ENCODE measurements at regions not wholly inside any gene's neighbourhood (a gene's known extent, or its start where the extent isn't known, plus 50 kb on each side); places are given as distances from the start of the nearest gene placed in this dataset.

DNA sequence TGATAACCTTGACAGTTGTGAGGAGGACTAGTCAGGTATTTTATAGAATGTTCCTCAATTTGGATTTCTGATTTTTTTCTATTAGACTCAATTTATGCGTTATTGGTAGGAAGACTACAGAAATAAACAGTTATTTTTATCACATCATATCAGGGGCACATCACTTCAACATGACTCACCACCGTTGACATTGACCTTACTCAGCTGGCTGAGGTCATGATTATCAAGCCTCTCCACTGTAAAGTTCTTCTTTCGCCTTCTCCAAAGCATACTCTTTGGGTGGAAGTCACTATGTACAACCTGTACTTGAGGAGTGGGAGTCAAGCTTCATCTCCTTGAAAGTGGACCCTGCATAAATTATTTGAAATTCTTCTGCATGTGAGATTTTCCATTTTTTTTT lies 194.3 kb upstream of the IGFBP3 start:
- TF ChIP-seq CTCF (IDR thresholded peaks at IDR 0.05; ENCODE audit: control insufficient read depth, extremely low read depth, insufficient read depth), result no peak
- DNase-seq (ENCODE audit: low read depth), result no peak
- H3K4me3 ChIP-seq (ENCODE audit: low read depth, low read length), result no peak overlapping the region

DNA sequence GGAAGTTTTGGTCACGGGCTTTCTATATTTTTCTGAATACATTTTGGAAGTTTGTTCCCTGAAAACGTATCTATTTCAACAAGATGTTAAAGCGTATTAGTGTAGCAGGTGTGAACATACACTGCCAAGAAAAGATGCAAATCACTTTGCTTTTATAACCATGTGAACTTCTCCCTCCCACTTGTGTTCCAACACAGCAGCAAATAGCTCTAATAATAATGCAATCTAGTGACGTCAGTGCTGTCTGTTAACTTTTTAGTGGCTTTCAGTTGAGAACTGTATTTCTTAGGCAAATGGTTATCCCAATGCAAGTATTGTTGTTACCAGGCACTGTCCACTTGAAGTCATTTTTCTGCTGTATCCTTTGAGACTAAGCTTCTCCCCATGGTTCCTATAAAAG lies 188.4 kb upstream of the IGFBP3 start:
- no peak for DNase-seq (ENCODE audit: low read depth)
- TF ChIP-seq CTCF (IDR thresholded peaks at IDR 0.05; ENCODE audit: control insufficient read depth, extremely low read depth, insufficient read depth), result no peak
- H3K4me3 ChIP-seq (ENCODE audit: low read depth, low read length), result no peak overlapping the region

DNA sequence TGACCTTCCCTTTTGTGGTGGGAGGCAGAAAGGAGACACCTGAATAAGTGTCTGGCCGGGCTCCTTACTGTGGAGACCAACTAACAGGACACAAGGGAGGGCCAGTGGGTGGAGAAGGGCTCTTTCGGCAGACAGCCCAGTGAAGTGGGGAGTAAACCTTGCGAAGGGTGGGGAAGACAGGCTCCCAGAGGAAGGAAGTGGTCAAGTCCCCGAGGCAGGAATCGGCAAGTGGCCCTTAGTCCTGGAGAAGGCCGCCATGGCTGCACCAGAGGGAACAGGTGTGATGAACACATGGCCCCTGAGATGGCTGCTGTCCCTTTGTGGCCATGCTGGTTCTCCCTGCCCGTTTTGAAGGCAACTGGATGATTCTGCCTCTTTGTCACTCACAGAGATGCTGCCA lies 187.2 kb upstream of the IGFBP3 start:
- no peak for TF ChIP-seq CTCF (IDR thresholded peaks at IDR 0.05; ENCODE audit: control insufficient read depth, extremely low read depth, insufficient read depth)
- DNase-seq (ENCODE audit: low read depth), result no peak

GRCh38 chr7:46107610-46108217 lies 186.6 kb upstream of the IGFBP3 start:
- no peak overlapping the region for H3K4me3 ChIP-seq (ENCODE audit: low read depth, low read length)
- no peak for DNase-seq (ENCODE audit: low read depth)
- no peak for TF ChIP-seq CTCF (IDR thresholded peaks at IDR 0.05; ENCODE audit: control insufficient read depth, extremely low read depth, insufficient read depth)

More for the DNA sequence above, 187.2 kb upstream of the IGFBP3 start:
- H3K4me3 ChIP-seq (ENCODE audit: low read depth, low read length), result no peak overlapping the region

- TF ChIP-seq CTCF (IDR thresholded peaks at IDR 0.05; ENCODE audit: control insufficient read depth, extremely low read depth, insufficient read depth), result no peak
- H3K4me3 ChIP-seq (ENCODE audit: low read depth, low read length), result no peak overlapping the region
- DNase-seq (ENCODE audit: low read depth), result no peak
Measured at GRCh38 chr7:46100521-46100920, 179.4 kb upstream of the IGFBP3 start.

- no peak for DNase-seq (ENCODE audit: low read depth)
- H3K4me3 ChIP-seq (ENCODE audit: low read depth, low read length), result no peak overlapping the region
- no peak for TF ChIP-seq CTCF (IDR thresholded peaks at IDR 0.05; ENCODE audit: control insufficient read depth, extremely low read depth, insufficient read depth)
Measured at GRCh38 chr7:46099076-46099475, 178.0 kb upstream of the IGFBP3 start.

DNA sequence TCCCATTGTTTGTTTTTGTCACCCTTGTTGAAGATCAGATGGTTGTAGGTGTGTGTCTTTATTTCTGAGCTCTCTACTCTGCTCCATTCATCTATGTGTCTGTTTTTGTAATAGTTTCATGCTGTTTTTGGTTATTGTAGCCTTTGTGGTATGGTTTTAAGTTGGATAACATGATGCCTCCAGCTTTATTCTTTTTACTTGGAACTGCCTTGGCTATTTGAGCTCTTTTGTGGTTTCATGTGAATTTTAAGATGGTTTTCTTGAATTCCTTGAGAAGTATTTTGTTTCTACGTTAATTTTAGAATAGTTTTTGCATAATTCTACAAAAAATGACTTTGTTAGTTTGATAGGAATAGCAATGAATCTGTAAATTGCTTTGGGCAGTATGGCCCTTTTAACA lies 170.0 kb upstream of the IGFBP3 start:
- TF ChIP-seq CTCF (IDR thresholded peaks at IDR 0.05; ENCODE audit: control insufficient read depth, extremely low read depth, insufficient read depth), result no peak
- no peak for DNase-seq (ENCODE audit: low read depth)
- no peak overlapping the region for H3K4me3 ChIP-seq (ENCODE audit: low read depth, low read length)
